ENCODE measurements at regions not wholly inside any gene's neighbourhood (a gene's known extent, or its start where the extent isn't known, plus 50 kb on each side); places are given as distances from the start of the nearest gene placed in this dataset.

GRCh38 chr2:75407038-75407530 is 153.7 kb downstream of the EVA1A start:
- no peak overlapping the region for H3K27ac ChIP-seq
- H3K36me3 ChIP-seq = no peaks in the 10 kb centered on the region
- 68 to 81% (median 69%) methylated on average over 3 of the region's 3 CpGs for WGBS, 5 donors
- no peaks in the 10 kb centered on the region for H3K27me3 ChIP-seq (replicated peaks in 1 of 7)
- TF ChIP-seq POLR2AphosphoS5 (IDR thresholded peaks at IDR 0.05) = no peak
- no peak for TF ChIP-seq POLR2A (IDR thresholded peaks at IDR 0.05)
- TF ChIP-seq, protein P1, sequence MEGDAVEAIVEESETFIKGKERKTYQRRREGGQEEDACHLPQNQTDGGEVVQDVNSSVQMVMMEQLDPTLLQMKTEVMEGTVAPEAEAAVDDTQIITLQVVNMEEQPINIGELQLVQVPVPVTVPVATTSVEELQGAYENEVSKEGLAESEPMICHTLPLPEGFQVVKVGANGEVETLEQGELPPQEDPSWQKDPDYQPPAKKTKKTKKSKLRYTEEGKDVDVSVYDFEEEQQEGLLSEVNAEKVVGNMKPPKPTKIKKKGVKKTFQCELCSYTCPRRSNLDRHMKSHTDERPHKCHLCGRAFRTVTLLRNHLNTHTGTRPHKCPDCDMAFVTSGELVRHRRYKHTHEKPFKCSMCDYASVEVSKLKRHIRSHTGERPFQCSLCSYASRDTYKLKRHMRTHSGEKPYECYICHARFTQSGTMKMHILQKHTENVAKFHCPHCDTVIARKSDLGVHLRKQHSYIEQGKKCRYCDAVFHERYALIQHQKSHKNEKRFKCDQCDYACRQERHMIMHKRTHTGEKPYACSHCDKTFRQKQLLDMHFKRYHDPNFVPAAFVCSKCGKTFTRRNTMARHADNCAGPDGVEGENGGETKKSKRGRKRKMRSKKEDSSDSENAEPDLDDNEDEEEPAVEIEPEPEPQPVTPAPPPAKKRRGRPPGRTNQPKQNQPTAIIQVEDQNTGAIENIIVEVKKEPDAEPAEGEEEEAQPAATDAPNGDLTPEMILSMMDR (IDR thresholded peaks at IDR 0.05 in 8 of 11, conservative IDR thresholded peaks at IDR 0.05 in 3 of 11) = no peak
- H3K4me3 ChIP-seq = no peak overlapping the region
- peaks cover 0 to 24% (median 17%) of the 10 kb centered on the region in 8 donors for H3K9me3 ChIP-seq
- intact Hi-C loops (cut with DNase I; ENCODE audit: low total_unique reads) = loop anchor here (10.0 kb wide), 2 partner anchors 202 to 342 kb away; no protein-coding TSS in a partner anchor
- no peak for DNase-seq
- peaks cover 0 to 6% (median 0%) of the 10 kb centered on the region in 6 donors for H3K4me1 ChIP-seq

DNA sequence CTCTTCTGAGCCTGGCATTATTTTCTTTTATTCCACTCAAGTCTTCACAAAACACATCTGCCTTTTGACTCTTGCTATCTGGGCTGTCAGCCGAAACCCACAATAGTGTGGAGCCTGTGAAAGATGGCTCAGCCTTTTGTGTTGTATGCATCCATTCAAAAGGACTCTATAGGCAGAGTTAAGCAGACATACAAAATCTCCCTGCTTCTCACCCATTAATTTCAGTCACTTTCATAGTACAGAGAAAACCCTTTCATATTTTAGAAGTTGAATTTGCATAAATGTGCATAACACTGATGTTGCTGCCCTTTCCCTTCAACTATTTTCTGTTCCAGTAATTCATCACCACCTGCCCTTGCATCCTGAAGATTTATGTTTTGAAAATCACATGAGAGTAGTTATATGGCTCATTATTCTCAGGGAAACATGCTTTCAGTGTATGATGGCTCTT is 154.6 kb downstream of the EVA1A start:
- H3K36me3 ChIP-seq = no peaks in the 10 kb centered on the region
- TF ChIP-seq, protein P1 (IDR thresholded peaks at IDR 0.05 in 8 of 11, conservative IDR thresholded peaks at IDR 0.05 in 3 of 11) = no peak
- TF ChIP-seq POLR2AphosphoS5 (IDR thresholded peaks at IDR 0.05) (no peak), POLR2A (IDR thresholded peaks at IDR 0.05) (no peak)
- no peak overlapping the region for H3K4me3 ChIP-seq
- no peak overlapping the region for H3K27ac ChIP-seq
- 88 to 95% (median 89%) methylated on average over 1 of the region's 1 CpG for WGBS, 5 donors
- no peaks in the 10 kb centered on the region for H3K27me3 ChIP-seq (replicated peaks in 1 of 7)
- H3K4me1 ChIP-seq = peaks cover 0 to 6% (median 0%) of the 10 kb centered on the region in 6 donors
- DNase-seq = no peak
- peaks cover 0 to 17% (median 12%) of the 10 kb centered on the region in 8 donors for H3K9me3 ChIP-seq
- intact Hi-C loops (cut with DNase I; ENCODE audit: low total_unique reads) = loop anchor here (10.0 kb wide), 2 partner anchors 201 to 341 kb away; no protein-coding TSS in a partner anchor

DNA sequence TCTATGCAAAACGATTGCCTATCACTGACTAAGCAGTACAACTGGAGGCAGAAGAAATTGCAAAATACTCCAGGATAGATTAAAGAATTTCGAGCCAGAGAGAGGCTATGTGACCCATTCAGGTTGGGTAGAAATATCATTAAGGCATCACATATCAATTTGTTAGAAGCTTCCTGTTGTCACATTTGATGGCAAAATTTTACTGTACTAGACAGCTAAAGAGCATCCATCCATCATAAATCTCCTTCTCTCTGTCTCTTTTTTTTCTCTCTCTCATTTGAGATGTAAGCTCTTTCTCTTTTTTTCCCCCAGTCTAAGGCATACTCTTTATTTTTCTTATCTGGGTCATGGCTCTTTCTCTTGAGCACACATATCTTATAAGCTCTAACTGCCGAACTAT is 155.7 kb downstream of the EVA1A start:
- Histone ChIP-seq H3K36me3 (no peaks in the 10 kb centered on the region), H3K4me1 (peaks cover 0 to 6% (median 0%) of the 10 kb centered on the region in 6 donors), H3K9me3 (peaks cover 0 to 5% (median under 1%) of the 10 kb centered on the region in 8 donors), H3K4me3 (no peak overlapping the region), H3K27ac (no peak overlapping the region), H3K27me3 (replicated peaks in 1 of 7) (no peaks in the 10 kb centered on the region)
- TF ChIP-seq POLR2AphosphoS5 (IDR thresholded peaks at IDR 0.05) = no peak
- no peak for TF ChIP-seq POLR2A (IDR thresholded peaks at IDR 0.05)
- TF ChIP-seq, protein P1 (IDR thresholded peaks at IDR 0.05 in 8 of 11, conservative IDR thresholded peaks at IDR 0.05 in 3 of 11) = no peak
- intact Hi-C loops (cut with DNase I; ENCODE audit: low total_unique reads) = loop anchor here (2.0 to 10.0 kb wide), 3 partner anchors 200 to 486 kb away; no protein-coding TSS in a partner anchor
- 64 to 73% (median 70%) methylated on average over 3 of the region's 3 CpGs for WGBS, 5 donors
- DNase-seq = no peak

- Histone ChIP-seq H3K27ac (no peak overlapping the region), H3K36me3 (no peaks in the 10 kb centered on the region), H3K27me3 (replicated peaks in 1 of 7) (no peaks in the 10 kb centered on the region), H3K4me1 (peaks cover 0 to 6% (median 0%) of the 10 kb centered on the region in 6 donors), H3K9me3 (no peaks in the 10 kb centered on the region), H3K4me3 (no peak overlapping the region)
- no peak for TF ChIP-seq POLR2AphosphoS5 (IDR thresholded peaks at IDR 0.05)
- no peak for TF ChIP-seq POLR2A (IDR thresholded peaks at IDR 0.05)
- TF ChIP-seq, protein P1 (IDR thresholded peaks at IDR 0.05 in 8 of 11, conservative IDR thresholded peaks at IDR 0.05 in 3 of 11) = peak; percentile 32 to 77 (median 66)
- WGBS, 5 donors = 18 to 28% (median 23%) methylated on average over 9 of the region's 9 CpGs
- no peak for DNase-seq
- intact Hi-C loops (cut with DNase I; ENCODE audit: low total_unique reads) = loop anchor here (2.0 to 10.0 kb wide), 3 partner anchors 199 to 485 kb away; no protein-coding TSS in a partner anchor
These were observed 156.7 kb downstream of the EVA1A start for GRCh38 chr2:75403991-75404428.

Measured in spleen (tissue), 11 donors.